ENCODE measurements at regions not wholly inside any gene's neighbourhood (a gene's known extent, or its start where the extent isn't known, plus 50 kb on each side); places are given as distances from the start of the nearest gene placed in this dataset.

DNA sequence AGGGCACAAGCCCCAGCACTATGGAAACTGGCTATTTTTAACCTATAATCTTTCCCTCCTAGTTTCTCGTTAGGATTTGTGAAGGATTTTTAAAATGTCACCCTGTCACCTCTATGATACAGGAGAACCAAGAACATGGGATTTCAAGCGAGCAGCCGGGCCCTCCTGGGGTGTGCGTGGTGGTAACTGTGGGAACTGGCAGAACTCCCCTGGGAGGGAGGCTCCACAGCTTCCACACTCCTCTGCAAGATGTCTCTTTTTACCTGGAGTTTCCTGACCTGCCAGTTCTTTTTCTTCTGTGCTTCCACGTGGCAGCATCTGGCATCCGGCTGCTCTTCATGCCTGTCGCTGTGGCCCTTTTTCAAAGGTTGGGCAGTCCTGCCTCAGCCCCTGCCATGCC is 386.3 kb upstream of the MYT1L start:
- no peak for DNase-seq

DNA sequence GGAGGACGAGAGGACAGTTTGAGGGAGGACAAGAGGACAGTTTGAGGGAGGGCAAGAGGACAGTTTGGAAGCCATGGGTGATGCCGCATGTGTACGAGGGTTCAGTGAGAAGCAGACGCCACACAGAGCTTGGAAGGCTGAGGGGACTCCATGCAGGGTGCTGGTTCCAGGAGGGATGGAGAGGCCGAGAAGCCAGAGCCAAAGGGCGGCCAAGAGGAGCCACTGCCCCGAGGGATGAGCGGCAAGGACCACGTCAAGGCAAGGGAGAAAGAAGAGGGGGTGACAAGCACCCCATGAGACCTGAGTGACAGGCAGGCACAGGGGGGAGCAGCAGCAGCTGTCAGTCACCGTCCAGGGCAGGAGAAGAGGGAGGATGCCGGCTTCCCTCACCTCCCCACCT is 385.7 kb upstream of the MYT1L start:
- no peak for DNase-seq

DNA sequence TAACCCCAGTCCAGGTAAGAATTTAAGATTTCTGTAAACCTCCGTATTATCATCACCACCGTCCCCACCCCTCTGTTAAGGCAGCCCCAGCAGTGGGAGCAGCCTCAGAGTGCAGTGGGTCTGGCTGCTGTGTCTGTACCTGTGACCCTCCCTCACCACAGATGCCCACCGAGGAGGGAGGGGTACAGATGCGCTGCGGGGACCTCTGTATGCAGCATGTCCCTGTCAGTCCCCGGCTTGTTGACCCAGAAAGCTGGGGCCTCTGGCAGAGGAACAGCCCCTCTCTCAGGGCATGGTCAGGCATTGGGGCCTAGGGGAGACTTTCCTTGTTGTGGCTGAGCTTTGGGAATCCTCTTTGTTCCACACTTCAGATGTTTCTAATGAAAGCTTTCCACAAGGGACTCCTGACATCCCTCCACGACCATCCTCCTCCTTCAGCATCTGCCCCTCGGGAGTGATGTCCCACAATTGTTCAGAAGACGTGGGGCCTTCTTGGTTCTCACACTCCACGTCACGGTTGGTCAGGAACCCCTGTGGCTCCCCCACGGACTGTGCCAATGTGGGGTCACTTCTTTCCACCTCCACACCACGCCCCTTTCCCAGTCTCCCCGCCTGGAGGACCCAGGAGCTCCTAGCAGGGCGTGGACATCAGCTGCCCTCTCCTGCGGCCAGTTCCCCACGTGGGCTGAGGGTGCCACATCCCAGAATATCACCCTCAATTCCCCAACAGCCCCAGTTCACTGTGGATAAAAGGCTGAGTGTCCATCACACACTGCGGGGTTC is 384.2 kb upstream of the MYT1L start:
- DNase-seq, result no peak

DNA sequence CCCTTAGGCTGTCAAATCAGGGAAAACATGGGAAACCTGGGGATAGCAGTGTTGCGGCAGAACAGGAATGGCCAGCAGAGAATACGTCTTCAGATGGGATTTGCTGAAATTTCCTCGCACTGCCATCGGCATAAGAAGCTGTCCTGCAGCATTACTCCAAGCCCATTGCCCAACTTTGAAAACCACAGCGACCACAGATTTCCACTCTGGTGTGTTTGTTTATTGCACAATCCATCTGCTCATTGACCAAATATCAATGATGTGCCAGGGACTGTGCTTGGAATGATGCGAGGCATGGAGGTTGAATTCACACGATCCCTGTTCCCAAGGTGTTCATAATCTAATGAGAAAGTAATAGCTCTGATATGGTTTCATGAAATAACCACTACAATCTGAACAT is 383.3 kb upstream of the MYT1L start:
- DNase-seq, result no peak

DNA sequence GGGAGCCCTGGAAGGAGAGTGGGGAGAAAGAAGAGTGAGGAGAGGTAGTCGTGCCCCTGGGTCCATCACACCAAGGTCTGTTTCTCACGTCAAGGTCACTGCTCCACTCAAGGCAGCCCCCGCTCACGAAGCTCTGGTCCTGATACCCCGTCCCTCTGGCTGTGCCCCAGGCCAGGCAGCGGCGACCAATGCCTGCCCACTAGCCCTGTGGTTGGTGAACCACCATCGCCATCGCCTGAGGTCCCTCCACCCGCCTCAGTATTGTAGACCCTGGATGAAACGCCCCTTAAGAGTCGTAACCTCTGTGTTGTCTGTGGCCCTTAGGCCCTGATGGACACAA is 378.3 kb upstream of the MYT1L start:
- DNase-seq, result no peak

DNA sequence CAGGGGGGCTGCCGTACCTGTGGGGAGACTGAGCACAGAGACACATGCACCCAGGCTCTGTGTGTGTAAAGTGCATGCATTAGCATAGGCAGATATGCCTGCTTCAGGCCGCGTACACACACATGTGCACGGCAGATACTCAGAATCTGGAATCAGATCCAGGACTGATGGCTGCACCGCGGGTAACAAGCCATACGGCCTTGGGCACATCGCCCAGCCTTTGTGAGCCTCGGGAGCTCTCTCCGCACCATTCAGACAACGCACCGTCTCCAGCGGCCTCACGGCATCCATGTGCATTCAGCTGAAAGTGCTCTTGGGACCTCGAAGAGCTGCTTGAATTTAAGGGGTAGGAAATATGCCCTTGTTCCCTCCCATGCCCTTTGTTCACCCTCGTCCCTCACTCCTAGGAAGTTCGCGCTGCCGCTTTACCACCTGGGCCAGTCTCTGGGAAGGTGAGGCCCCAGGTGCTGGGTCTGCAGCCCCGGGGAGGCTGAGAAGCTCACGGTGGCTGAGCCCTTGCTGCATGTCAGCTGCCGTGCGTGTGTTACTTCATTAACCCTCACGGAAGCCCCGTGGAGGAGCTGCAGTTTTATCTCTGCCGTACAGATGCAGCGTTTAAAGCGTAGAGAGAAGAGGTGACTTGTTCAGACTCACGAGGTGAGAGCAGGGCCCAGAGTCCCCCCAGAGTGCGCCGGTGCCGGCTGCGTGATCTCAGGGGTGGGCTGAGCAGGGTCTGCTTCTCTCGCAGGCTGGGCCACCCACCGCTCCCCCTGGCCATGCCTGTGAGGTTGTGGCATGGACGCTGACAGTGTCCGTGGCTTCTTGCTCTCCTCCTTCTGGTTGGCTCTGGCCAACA is 377.7 kb upstream of the MYT1L start:
- no peak for DNase-seq

DNA sequence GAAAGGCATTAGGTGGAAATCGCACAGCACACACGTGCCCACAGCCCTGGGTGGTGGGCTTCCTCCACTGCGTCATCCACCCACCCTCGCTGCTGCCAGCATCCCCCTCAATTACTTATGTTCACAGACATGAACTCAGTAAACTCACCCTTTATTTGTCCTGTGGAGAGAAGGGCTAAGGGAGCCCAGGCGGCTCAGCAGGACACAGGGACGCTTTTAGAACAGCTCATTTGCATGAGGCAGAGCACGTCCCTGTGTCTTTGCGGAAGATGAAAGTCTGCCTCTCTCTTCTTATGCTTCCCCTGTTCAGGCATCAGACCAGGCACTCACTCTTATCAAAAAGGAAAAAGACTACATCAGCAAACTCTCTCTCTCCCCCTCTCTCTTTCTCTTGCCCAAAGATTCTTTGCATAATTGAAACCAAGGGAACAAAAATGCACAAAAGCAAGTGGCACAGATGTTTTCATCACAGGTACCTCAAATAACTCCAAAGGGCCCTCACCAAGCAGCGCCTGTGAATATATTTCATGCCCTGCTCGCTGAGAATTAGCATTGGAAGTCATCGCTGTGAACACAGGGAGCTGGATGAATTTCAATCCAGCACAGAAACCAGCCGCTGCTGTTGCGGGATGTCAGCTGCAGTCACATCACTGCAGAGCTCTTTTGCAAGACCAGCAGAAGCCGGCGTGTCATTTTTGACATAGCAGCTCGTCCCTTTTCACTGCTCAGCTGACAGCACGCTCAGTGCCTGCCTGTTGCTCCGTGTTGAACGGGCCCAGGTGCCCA is 376.3 kb upstream of the MYT1L start:
- peak; percentile 53 for DNase-seq

DNA sequence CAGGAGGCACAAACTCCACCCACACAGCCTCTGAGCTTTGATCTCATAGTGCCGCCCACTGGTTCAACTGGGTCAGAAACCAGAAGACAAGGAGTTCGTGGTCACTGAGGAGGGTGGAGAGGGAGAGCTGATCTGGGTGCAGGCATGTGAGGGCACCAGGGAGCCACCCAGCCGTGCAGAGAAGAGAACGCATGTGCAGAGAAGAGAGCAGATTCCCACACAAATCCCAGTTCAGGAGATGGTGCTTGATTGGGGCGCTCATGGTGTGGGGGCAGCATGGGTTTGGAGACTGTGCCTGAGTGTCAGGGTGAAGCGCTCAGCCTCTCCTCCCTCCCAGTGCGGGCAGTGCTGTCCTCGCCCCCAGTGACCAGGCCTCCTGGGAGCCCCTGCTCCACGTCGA is 375.2 kb upstream of the MYT1L start:
- DNase-seq, result no peak

DNA sequence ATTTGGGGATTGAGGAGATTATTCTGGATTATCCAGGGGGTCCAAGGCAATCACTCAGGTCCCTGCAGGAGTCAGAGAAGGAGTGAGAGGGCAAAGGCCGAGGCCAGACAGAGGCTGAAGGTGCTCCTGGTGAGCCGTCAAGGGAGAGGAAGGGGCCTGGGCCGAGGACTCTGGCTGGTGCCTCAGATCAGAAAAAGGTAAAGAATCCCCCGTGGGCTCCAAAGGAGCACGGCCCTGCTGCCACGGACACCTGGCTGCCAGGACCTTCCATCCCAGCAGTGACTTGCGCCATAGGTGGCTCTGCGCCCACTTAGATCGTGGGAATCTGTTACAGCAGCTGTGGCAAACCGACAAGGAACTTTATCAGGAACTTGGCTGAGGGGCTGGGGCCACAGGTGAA is 374.8 kb upstream of the MYT1L start:
- DNase-seq, result no peak

DNA sequence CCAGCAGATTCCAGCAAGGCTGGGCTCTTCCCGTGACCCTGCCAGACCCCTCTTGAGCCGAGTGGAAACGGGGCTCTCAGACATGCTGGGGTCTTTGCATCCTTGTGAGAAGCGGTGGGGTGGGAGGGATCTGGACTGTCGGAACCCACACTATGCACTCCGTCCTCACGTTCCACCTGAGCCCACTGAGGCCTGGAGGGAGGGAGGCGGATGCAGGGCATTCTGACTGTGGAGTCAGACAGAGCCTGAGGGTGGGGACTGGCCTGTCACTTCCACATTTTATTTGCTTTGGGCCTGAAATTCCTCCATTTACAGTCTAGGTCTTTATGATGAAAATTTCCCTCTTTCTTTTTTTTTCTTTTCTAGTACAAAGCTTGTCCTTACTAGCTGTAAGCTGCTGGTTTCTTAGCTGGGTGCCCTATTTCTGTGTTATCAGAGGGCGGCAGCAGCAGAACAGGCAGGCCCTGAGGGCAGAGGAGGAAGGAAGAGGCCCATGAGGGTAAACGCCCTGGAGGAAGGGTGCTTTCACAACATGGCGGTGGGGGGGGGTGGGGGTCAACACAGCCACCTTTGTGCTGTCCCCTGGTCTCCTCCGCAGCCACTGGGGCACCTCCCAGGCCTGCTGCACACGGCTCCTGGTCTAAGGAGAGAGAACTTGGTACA is 373.5 kb upstream of the MYT1L start:
- DNase-seq, result no peak

DNA sequence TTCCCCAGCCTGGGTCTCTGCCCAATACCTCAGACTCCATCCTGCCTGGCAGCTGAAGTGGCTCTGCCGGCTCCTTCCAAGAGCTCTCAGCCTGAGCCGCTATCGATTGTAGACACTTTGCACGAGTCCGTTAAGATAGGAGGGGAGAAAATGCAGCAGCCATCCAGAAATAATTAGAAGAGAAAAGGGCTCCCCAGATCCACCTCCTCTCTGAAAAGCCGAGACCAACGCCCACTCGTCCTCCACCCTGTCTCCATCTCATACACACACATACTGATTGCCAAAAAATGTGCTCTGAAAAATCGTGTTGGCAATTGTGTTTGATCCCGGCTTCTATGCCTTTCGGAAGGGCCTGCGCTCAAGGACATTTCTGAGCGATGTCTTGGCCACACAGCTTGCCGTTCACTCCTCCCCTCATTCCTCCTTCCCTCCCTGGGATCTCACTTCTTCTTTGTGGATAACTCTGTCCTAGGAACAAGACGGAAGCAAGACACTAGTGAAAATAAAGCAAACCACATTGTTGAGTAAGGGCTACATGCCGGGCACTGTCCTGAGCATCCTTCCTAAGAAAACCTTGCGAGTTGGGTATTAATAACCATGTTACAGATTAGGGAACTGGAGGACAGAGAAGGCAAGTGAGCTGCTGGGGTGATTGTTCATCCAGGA is 372.8 kb upstream of the MYT1L start:
- no peak for DNase-seq

DNA sequence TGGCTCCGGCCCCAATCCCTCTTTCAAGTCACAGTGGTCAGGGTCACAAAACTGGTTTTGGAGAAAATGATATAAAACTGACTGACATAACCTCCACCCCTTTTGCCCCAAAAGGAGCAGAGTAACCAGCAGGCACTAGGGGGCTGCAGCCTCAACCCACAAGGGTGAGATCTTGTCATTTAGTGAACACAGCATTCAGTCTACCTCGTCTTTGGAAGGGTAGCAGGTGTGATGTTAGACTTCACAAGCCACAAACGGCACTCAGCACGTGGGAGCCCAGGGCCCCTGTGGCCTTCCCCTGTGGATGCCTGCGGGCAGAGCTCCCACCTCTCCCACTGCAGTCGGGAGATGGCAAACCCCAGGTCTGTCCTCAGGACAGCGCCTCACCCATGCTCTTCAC is 372.1 kb upstream of the MYT1L start:
- DNase-seq, result no peak

DNA sequence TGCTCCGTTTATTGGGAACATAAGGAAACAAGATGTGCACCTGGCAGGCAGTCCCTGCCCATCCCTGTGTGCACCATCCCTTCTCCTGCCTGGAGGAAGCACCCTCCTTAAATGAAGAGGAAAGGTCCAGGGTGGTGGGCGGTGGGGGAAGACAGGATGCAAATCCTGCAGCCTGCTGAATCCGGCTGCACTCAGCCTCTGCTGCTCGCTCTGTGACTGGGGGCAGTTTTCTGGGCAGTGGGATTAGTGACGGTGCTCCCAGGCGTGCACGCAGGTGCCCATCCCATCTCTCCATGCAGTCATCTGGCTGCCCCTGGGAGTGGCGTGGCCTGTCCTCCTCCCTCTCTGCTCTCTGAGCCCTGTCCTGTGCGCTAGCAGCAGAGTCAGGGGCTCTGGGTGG is 371.3 kb upstream of the MYT1L start:
- DNase-seq, result no peak

DNA sequence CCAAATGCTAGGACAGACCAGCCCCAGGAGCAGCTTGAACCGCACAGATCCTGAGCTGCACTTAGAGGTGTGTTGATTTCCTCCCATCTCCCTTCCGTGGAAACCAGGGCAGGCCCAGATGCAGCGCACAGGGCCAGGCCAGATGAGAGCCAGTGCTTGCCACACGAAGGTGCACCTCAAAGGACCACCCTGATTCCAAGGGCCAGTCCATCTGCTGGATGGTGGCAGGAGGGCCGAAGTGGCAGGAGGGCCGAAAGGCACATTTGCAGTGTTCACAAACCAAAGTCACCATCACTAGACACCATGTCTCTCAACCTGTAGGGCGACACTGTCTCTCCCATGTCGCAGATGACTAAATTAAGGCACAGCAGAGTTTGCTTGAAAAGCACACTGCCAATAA is 370.7 kb upstream of the MYT1L start:
- DNase-seq, result no peak

DNA sequence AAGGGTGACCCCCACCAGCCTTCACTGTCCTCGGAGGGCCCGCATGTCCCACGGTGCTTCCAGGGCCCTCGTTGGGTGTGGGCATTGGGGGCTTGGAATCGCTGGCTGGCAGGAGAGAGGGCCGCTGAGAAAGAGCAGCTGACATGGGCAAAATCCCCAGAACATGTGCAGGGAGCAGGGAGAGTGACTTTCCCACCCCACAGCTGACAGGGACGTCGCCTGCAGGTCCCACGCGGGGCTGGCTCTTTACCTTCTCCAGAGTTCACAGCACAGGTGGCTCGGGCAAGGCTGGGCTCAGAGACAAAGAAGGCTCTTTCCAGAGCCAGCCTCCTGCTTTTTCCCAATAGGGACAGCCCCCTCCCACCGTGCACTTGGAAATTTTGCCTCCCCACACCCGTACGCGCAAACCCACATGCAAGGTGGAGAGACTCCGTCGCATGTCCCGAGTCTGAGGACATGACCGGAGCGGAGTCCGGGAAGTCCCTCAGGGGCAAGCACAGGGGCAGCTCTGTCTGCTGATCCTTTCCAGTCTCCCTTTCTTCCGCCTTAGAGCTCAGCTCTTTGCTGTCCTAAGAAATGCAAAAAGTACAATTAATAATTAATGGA is 370.2 kb upstream of the MYT1L start:
- DNase-seq, result no peak

DNA sequence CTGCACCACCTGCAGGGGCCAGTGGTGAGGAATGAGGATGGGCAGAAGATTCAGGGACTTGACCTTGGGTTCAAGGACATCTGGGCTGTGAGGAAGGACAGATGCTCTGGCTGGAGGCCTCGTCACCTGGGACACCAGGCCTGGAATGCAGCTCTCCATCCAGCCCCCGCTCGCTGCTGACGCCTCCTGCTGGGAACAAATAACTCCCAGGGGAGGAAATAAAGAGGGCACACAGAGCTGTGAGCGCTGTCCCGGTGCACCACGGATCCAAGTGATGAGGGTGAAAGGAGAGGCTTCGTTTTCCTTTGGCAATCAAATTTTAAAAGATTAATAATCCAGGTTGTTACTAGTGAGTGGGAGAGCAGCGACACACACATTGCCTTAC is 368.0 kb upstream of the MYT1L start:
- DNase-seq, result no peak

DNA sequence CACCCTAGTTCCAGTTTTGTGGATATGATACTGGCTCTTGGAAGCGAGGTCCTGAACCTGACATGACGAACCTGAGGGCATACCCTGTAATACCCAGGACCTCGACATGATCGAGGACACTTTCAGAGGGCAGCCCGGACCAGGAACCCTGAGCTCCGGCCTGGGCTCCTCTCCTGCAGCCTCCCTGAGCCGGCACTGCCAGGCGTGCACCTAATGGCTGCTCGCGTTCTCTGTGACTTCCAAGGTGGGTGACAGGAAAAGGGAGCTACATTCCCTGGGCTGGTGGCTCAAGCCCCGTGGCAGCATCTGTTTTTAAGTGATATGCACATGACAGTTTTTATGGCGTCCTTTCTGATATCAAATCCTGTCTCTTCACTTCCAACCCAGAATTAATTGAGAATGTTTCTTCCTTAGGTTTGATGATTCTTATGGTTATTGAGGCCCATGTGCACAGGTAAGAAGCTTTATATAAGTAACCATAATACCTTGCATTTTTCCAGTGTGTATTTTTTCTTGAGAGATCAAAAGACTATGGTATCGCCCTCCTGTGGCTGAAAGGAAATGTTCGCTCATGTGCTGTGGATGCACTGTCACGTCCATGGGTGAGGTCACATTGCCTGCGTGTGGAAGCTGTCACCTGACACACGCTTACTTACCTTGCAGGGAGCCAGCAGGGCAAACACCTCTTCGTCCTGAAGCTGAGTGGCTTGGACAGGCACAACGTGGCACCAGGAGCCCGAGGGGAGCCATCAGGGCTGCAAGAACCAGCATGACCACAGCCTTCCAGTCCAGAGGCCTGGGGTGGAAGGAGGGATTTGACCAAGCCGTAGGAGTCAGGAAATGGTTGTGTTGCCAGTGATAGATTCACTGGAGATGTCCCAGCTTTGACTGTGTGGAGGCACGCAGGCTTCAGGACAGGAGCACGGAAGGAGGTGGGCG is 367.4 kb upstream of the MYT1L start:
- DNase-seq, result no peak

DNA sequence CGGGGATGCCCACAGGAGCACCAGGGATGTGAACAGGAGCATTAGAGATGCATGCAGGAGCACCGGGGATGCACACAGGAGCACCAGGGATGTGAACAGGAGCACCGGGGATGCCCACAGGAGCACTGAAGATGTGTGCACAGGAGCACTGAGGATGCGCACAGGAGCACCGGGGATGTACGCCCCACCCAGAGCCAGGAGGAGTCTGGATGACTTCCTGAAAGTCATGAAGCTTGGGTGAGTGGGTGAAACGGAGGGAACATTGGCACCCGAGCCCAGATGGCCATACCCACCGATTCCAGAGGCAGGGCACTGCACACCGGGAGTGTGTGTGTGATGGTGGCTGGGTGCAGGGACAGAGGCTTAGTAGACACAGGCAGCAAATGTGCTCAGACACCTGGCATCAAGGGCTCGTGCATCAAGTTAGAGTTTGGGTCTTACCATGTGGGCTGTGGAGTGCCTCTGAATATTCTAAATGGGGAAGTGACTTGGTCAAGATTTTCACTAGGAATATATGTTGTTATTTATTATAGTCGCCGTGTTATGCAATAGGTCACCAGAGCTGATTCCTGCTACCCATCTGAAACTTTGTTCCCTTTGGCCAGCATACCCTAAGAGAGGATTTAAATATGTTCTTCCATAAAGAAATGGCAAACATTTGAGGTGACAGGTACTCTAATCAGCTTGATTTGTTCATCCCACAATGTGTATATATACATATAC is 365.8 kb upstream of the MYT1L start:
- no peak for DNase-seq

DNA sequence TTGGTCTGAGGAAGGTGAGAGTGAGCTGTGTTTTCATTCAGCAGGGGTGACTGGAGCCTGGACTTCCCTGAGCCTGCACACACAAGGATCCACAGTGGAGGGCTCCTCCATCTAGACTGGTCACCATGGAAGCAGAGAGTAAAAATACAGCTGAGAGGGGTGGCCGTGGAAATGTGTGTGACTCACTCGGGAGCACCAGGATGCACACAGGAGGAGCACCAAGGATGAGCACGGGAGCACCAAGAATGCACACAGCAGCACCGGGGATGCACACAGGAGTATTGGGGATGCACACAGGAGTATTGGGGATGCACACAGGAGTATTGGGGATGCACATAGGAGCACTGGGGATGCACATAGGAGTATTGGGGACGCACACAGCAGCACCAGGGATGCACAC is 365.2 kb upstream of the MYT1L start:
- DNase-seq, result no peak

DNA sequence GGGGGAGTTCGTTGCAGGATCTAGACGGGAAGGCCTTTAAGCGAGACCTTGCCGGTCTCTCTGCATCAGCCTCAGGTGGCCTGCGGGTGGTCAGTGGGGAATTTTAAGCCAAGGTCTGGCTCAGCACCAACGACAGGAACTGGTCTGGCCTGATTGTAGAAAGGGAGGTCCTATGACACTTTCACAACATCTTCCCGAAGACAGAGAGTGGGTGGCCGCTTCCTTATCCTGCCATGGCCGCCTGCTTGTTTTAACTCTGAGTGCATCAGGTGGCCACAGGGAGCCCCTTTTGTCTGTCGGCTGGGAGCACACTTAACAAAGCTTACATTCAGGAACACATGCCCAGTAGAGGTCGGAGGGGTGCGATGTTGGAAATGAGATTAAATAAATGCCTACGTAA is 363.7 kb upstream of the MYT1L start:
- no peak for DNase-seq

All from tongue (tissue), 1 donor.